SK-N-MC (cell line): ENCODE measurements at regions not wholly inside any gene's neighbourhood (a gene's known extent, or its start where the extent isn't known, plus 50 kb on each side); places are given as distances from the start of the nearest gene placed in this dataset.

Source experiments
- EZH2 ChIP-seq: fragments of 200-600 bp; sonication (generic); IDR thresholded peaks from one replicate; pipeline ENCODE4 v1.6.1; 2017; ENCODE audit warnings: antibody characterized with exemption
- POLR2AphosphoS5 ChIP-seq: IDR thresholded peaks from 2 replicates; pipeline ENCODE4 v1.6.1; 2012; ENCODE audit warnings: mild to moderate bottlenecking, low read depth, low read length, borderline replicate concordance

- no peak for TF ChIP-seq EZH2
- no peak for TF ChIP-seq POLR2AphosphoS5
These were observed 150.8 kb upstream of the PDE1C start for GRCh38 chr7:32221056-32221455.
